ENCODE measurements at regions not wholly inside any gene's neighbourhood (a gene's known extent, or its start where the extent isn't known, plus 50 kb on each side); places are given as distances from the start of the nearest gene placed in this dataset.

GRCh38 chr12:58496411-58497190, 423.7 kb downstream of the LRIG3 start:
- DNase-seq: no peak

- no peak for DNase-seq
Measured at GRCh38 chr12:58500399-58500798, 419.9 kb downstream of the LRIG3 start.

- no peak for DNase-seq
Measured at GRCh38 chr12:58502226-58502625, 418.1 kb downstream of the LRIG3 start.

GRCh38 chr12:58502841-58503240, 417.5 kb downstream of the LRIG3 start:
- no peak for DNase-seq

- DNase-seq: no peak
Measured at GRCh38 chr12:58503731-58504130, 416.6 kb downstream of the LRIG3 start.

GRCh38 chr12:58504143-58504938, 416.0 kb downstream of the LRIG3 start:
- DNase-seq: no peak

GRCh38 chr12:58509116-58509885, 411.0 kb downstream of the LRIG3 start:
- DNase-seq: no peak

GRCh38 chr12:58513301-58513834, 406.9 kb downstream of the LRIG3 start:
- DNase-seq: no peak

- no peak for DNase-seq
Measured at GRCh38 chr12:58513852-58514251, 406.5 kb downstream of the LRIG3 start.

GRCh38 chr12:58519839-58520238, 400.5 kb downstream of the LRIG3 start:
- DNase-seq: no peak

GRCh38 chr12:58521152-58521551, 399.2 kb downstream of the LRIG3 start:
- DNase-seq: no peak

- DNase-seq: no peak
Measured at GRCh38 chr12:58521796-58522195, 398.5 kb downstream of the LRIG3 start.

GRCh38 chr12:58523360-58523759, 396.9 kb downstream of the LRIG3 start:
- DNase-seq: no peak

- no peak for DNase-seq
Measured at GRCh38 chr12:58528271-58528670, 392.0 kb downstream of the LRIG3 start.

- DNase-seq: no peak
Measured at GRCh38 chr12:58529114-58529665, 391.1 kb downstream of the LRIG3 start.

- peak; percentile 64 for DNase-seq
Measured at GRCh38 chr12:58529897-58530741, 390.2 kb downstream of the LRIG3 start.

- no peak for DNase-seq
Measured at GRCh38 chr12:58530742-58531062, 389.6 kb downstream of the LRIG3 start.

- no peak for DNase-seq
Measured at GRCh38 chr12:58532855-58533608, 387.3 kb downstream of the LRIG3 start.

- DNase-seq: no peak
Measured at GRCh38 chr12:58533652-58534051, 386.7 kb downstream of the LRIG3 start.

GRCh38 chr12:58537278-58537677, 383.0 kb downstream of the LRIG3 start:
- no peak for DNase-seq

GRCh38 chr12:58539295-58539694, 381.0 kb downstream of the LRIG3 start:
- no peak for DNase-seq

Measured in femur (tissue), 1 donor.